GM18951 (cell line): ENCODE measurements at regions not wholly inside any gene's neighbourhood (a gene's known extent, or its start where the extent isn't known, plus 50 kb on each side); places are given as distances from the start of the nearest gene placed in this dataset.

ENCODE experiments used
- POLR2A ChIP-seq: IDR thresholded peaks from 4 replicates; pipeline ENCODE4 v1.6.1; 2011; ENCODE audit warnings: mild to moderate bottlenecking; ENCODE audit not compliant: insufficient read length, insufficient read depth; ENCODE audit errors: extremely low read depth
- in situ Hi-C: fragments of 300-500 bp; cut with MboI; formaldehyde crosslinking; loops from one replicate; pipeline ENCODE4 v1.12.0; 2022; ENCODE audit warnings: low sequenced_read_pairs, mixed read lengths, inconsistent platforms; ENCODE audit not compliant: unreplicated experiment

DNA sequence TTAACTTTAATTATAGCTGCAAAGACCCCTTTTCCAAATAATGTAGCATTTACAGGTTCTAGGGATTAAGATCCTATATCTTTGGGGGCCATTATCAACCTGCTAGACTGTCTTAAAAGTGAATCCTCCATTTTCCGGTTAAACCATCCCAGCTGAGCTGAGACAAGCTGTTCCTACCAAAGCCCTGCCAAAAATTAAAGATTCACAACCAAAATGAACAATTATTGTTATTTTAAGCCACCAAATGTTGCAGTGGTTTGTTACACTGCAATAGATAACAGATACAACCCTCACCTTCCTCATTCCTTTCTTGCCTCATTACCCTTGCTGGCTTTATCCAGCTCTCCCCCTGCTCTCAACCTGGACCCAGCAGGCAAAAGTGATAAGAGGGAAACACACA, 343.4 kb downstream of the CDK5RAP2 start:
- no peak for TF ChIP-seq POLR2A
- in situ Hi-C loops: no loop called here

DNA sequence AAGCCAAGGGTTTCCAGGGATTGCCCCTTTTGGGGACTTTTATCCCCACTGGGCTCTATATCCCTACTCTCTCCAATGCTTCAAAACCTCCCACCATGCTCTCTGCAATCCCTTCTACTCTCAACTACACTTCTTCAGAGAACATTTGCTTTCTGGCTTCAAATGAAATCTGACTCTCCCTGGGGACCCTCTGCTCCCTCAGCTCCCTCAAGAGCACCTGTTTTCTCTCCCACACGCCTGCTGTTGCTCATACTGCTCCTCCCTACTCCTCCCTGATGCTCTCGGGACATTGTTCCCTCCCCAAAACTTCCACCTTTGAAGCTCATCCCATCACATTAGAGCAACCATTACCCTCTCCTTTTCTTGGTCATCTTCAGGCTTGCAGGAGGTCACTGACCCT, 344.9 kb downstream of the CDK5RAP2 start:
- no peak for TF ChIP-seq POLR2A
- in situ Hi-C loops: no loop called here

GRCh38 chr9:120230227-120230626, 349.7 kb downstream of the CDK5RAP2 start:
- no peak for TF ChIP-seq POLR2A
- in situ Hi-C loops: no loop called here

GRCh38 chr9:120221844-120222243, 358.1 kb downstream of the CDK5RAP2 start:
- no peak for TF ChIP-seq POLR2A
- in situ Hi-C loops: no loop called here

GRCh38 chr9:120214332-120214731, 365.6 kb downstream of the CDK5RAP2 start:
- TF ChIP-seq POLR2A: no peak

GRCh38 chr9:120212853-120213200, 367.1 kb downstream of the CDK5RAP2 start:
- TF ChIP-seq POLR2A: no peak
- in situ Hi-C loops: no loop called here

More at GRCh38 chr9:120214332-120214731, 365.6 kb downstream of the CDK5RAP2 start:
- in situ Hi-C loops: no loop called here

- in situ Hi-C loops: no loop called here
Measured at GRCh38 chr9:120212153-120212852, 367.7 kb downstream of the CDK5RAP2 start.

GRCh38 chr9:120210274-120210673, 369.7 kb downstream of the CDK5RAP2 start:
- in situ Hi-C loops: no loop called here
- no peak for TF ChIP-seq POLR2A

More at GRCh38 chr9:120212153-120212852, 367.7 kb downstream of the CDK5RAP2 start:
- no peak for TF ChIP-seq POLR2A

GRCh38 chr9:120202856-120203654, 376.9 kb downstream of the CDK5RAP2 start:
- TF ChIP-seq POLR2A: no peak
- in situ Hi-C loops: no loop called here

DNA sequence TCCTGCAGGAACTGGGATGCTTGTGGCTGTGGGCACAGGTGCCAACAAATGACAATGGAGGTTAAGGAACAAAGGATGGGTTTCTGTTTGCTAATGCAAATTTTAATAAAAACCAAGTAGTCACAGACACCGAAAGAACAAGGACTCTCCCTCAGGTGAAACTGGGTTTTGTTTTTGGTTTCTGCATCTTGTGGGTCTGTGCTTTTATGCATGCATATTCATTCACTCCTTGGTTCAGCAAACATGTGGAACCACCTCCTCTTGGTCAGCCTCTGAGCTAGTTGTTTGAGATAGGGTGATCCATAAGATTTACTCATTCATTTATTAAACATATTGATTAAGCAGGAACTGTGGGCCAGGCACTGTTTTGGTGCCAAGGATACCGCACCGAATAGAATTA, 381.9 kb downstream of the CDK5RAP2 start:
- in situ Hi-C loops: no loop called here
- TF ChIP-seq POLR2A: no peak

- in situ Hi-C loops: no loop called here
- TF ChIP-seq POLR2A: no peak
Measured at GRCh38 chr9:120197605-120198004, 382.4 kb downstream of the CDK5RAP2 start.

DNA sequence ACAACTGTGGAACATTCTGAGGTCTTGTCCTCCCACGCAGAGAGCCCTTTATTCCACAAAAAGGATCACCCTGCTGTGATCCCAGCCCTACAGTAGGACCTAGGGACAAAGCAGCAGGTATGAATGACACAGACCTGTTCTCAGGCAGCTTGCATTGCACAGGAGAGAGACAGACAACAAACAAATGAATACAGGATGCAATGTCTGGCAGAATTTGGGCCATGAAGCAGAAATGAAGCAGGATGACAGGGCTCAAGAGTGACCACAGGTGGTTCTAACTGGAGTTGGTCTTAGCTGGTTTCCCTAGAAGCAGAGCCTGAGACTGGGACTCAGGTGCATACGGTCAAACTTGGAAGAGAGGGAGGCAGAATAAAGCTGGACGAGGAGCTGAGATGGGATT, 388.8 kb downstream of the CDK5RAP2 start:
- in situ Hi-C loops: no loop called here
- TF ChIP-seq POLR2A: no peak

DNA sequence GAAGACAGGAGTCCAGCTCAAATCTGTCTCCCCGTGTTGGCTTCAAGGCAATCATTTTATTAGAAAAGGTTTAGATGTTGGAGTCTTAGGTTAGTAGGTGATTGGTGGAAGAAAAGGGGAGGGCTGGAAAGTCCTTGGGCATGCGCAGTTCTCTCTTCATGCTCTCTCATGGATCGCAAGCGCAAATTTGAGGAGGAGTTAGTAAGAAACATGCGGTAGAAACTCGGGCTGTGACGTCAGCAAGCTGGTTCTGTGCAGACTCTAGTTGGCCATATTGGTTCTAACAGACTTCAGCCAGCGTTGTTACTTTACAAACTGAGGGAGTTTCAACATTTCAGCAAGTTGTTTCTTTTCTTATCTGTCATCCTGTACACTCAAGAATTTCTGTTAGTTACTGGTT, 392.2 kb downstream of the CDK5RAP2 start:
- in situ Hi-C loops: no loop called here
- TF ChIP-seq POLR2A: no peak

DNA sequence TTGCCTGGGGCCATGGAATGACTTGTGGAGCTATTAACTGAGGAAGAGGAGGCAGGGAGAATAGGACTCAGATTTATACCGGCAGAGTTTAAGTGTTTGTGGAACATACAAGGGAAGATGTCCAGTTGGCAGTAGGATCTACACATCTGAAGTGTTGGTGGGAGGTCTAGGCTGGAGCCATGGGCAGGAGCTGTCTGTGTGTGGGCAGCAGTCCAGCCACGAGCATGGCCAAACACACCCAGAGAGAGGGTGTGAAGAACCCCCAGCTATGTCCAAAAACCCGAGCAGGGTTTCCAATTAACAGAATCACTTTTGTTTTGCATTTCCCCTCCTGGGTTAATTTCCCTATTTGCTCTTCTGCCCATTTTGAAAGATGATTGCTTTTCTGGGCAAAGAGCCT, 393.7 kb downstream of the CDK5RAP2 start:
- in situ Hi-C loops: no loop called here
- TF ChIP-seq POLR2A: no peak
